GM19324 (cell line): ENCODE measurements at regions not wholly inside any gene's neighbourhood (a gene's known extent, or its start where the extent isn't known, plus 50 kb on each side); places are given as distances from the start of the nearest gene placed in this dataset.

Experiments
- ATAC-seq: cut with Tn5 transposase; IDR thresholded peaks from one replicate; pipeline ENCODE4 v1.9.1; 2021; ENCODE audit warnings: mild to moderate bottlenecking, moderate library complexity; ENCODE audit not compliant: unreplicated experiment, low FRiP score

- ATAC-seq = no peak
Measured at GRCh38 chr2:81290846-81291245, 986.3 kb upstream of the LRRTM1 start.

GRCh38 chr2:81283081-81283480 lies 978.5 kb upstream of the LRRTM1 start:
- no peak for ATAC-seq

GRCh38 chr2:81282151-81282769 lies 977.7 kb upstream of the LRRTM1 start:
- no peak for ATAC-seq

GRCh38 chr2:81276595-81276994 lies 972.0 kb upstream of the LRRTM1 start:
- no peak for ATAC-seq

- ATAC-seq = no peak
Measured at GRCh38 chr2:81266106-81266505, 961.6 kb upstream of the LRRTM1 start.

- no peak for ATAC-seq
Measured at GRCh38 chr2:81263989-81264388, 959.4 kb upstream of the LRRTM1 start.

- ATAC-seq = no peak
Measured at GRCh38 chr2:81260320-81260719, 955.8 kb upstream of the LRRTM1 start.

- no peak for ATAC-seq
Measured at GRCh38 chr2:81250270-81250669, 945.7 kb upstream of the LRRTM1 start.

- ATAC-seq = no peak
Measured at GRCh38 chr2:81249152-81249551, 944.6 kb upstream of the LRRTM1 start.

- no peak for ATAC-seq
Measured at GRCh38 chr2:81247648-81248047, 943.1 kb upstream of the LRRTM1 start.

GRCh38 chr2:81242501-81242900 lies 937.9 kb upstream of the LRRTM1 start:
- ATAC-seq = no peak

GRCh38 chr2:81238462-81238861 lies 933.9 kb upstream of the LRRTM1 start:
- no peak for ATAC-seq

- ATAC-seq = no peak
Measured at GRCh38 chr2:81235601-81236000, 931.0 kb upstream of the LRRTM1 start.

GRCh38 chr2:81234711-81235110 lies 930.2 kb upstream of the LRRTM1 start:
- no peak for ATAC-seq

- no peak for ATAC-seq
Measured at GRCh38 chr2:81225756-81226155, 921.2 kb upstream of the LRRTM1 start.

- no peak for ATAC-seq
Measured at GRCh38 chr2:81213598-81213997, 909.0 kb upstream of the LRRTM1 start.

GRCh38 chr2:81206216-81206615 lies 901.7 kb upstream of the LRRTM1 start:
- no peak for ATAC-seq

- ATAC-seq = no peak
Measured at GRCh38 chr2:81196933-81197628, 892.5 kb upstream of the LRRTM1 start.

- no peak for ATAC-seq
Measured at GRCh38 chr2:81196383-81196851, 891.9 kb upstream of the LRRTM1 start.

- ATAC-seq = no peak
Measured at GRCh38 chr2:81195774-81196382, 891.3 kb upstream of the LRRTM1 start.

- ATAC-seq = no peak
Measured at GRCh38 chr2:81195017-81195773, 890.6 kb upstream of the LRRTM1 start.
